Liver (tissue), 8 donors: ENCODE measurements at regions not wholly inside any gene's neighbourhood (a gene's known extent, or its start where the extent isn't known, plus 50 kb on each side); places are given as distances from the start of the nearest gene placed in this dataset.

Experiments
- DNase-seq: peaks from one replicate; pipeline ENCODE4 v3.0.0-alpha.2; 2017; ENCODE audit warnings: low spot score
- H3K27ac ChIP-seq, 2 donors: one replicate each; pipeline ENCODE4 v1.7.0; 2013; ENCODE audit warnings: inconsistent platforms in 2 of 2, low read length in 2 of 2, control low read depth in 1 of 2, low read depth in 1 of 2, mild to moderate bottlenecking in 1 of 2
- H3K27me3 ChIP-seq, 4 donors: one replicate each; pipeline versions ENCODE4 v1.6.1 to v1.7.0; 2013; ENCODE audit warnings: low read length in 3 of 4, inconsistent platforms in 1 of 4, mild to moderate bottlenecking in 1 of 4, moderate library complexity in 1 of 4; ENCODE audit not compliant: control insufficient read depth in 4 of 4, insufficient read depth in 4 of 4
- H3K36me3 ChIP-seq, 4 donors: one replicate each; pipeline versions ENCODE4 v1.6.1 to v1.7.0; 2013; ENCODE audit warnings: low read length in 3 of 4, mild to moderate bottlenecking in 3 of 4, low read depth in 1 of 4, moderate library complexity in 1 of 4; ENCODE audit not compliant: control insufficient read depth in 4 of 4, insufficient read depth in 3 of 4
- H3K4me1 ChIP-seq, 4 donors: one replicate each; pipeline versions ENCODE4 v1.6.1 to v1.7.0; 2013; ENCODE audit warnings: low read length in 3 of 4, mild to moderate bottlenecking in 3 of 4, moderate library complexity in 1 of 4; ENCODE audit not compliant: control insufficient read depth in 4 of 4, insufficient read depth in 4 of 4
- H3K4me3 ChIP-seq, 3 donors: one replicate each; pipeline versions ENCODE4 v1.6.1 to v1.7.0; 2013; ENCODE audit warnings: low read length in 3 of 3, control low read depth in 1 of 3, low read depth in 1 of 3, mild to moderate bottlenecking in 1 of 3
- H3K9ac ChIP-seq, 2 donors: one replicate each; pipeline ENCODE4 v1.7.0; 2013; ENCODE audit warnings: low read length in 2 of 2, mild to moderate bottlenecking in 2 of 2, moderate library complexity in 2 of 2, control low read depth in 1 of 2, low read depth in 1 of 2
- H3K9me3 ChIP-seq, 4 donors: one replicate each; pipeline versions ENCODE4 v1.6.1 to v1.7.0; 2013; ENCODE audit warnings: low read length in 3 of 4; ENCODE audit not compliant: control insufficient read depth in 4 of 4
- ATF3 ChIP-seq: IDR thresholded peaks from 2 replicates; pipeline ENCODE4 v1.6.1; 2016; ENCODE audit warnings: antibody characterized with exemption
- CTCF ChIP-seq: fragments of 150-350 bp; IDR thresholded peaks from 2 replicates; pipeline ENCODE4 v1.5.1; 2017; ENCODE audit warnings: improper control_type of control experiment, low read depth, low read length; ENCODE audit not compliant: missing input control
- EGR1 ChIP-seq, 2 donors: IDR thresholded peaks; 2 replicates each; pipeline ENCODE4 v1.6.1; 2016 to 2018; ENCODE audit warnings: antibody characterized with exemption in 2 of 2, low read depth in 2 of 2
- FOXA1 ChIP-seq: IDR thresholded peaks from 2 replicates; pipeline ENCODE4 v1.6.1; 2016; ENCODE audit warnings: antibody characterized with exemption
- FOXA2 ChIP-seq: IDR thresholded peaks from 2 replicates; pipeline ENCODE4 v1.6.1; 2016; ENCODE audit warnings: antibody characterized with exemption
- HNF4A ChIP-seq, 2 donors: conservative IDR thresholded peaks; 2 replicates each; pipeline ENCODE4 v1.6.1; 2016; ENCODE audit warnings: antibody characterized with exemption in 2 of 2, mild to moderate bottlenecking in 2 of 2
- HNF4G ChIP-seq: IDR thresholded peaks from 2 replicates; pipeline ENCODE4 v1.6.1; 2016; ENCODE audit warnings: antibody characterized with exemption
- JUND ChIP-seq, 2 donors: IDR thresholded peaks; 2 replicates each; pipeline ENCODE4 v1.6.1; 2016; ENCODE audit warnings: antibody characterized with exemption in 2 of 2
- MAX ChIP-seq: IDR thresholded peaks from 2 replicates; pipeline ENCODE4 v1.6.1; 2016; ENCODE audit warnings: antibody characterized with exemption
- NR2F2 ChIP-seq: IDR thresholded peaks from 2 replicates; pipeline ENCODE4 v1.6.1; 2016; ENCODE audit warnings: antibody characterized with exemption
- REST ChIP-seq: IDR thresholded peaks from 2 replicates; pipeline ENCODE4 v1.6.1; 2016; ENCODE audit warnings: antibody characterized with exemption, mild to moderate bottlenecking
- RXRA ChIP-seq, 2 donors: IDR thresholded peaks; 2 replicates each; pipeline ENCODE4 v1.6.1; 2017 to 2018; ENCODE audit warnings: antibody characterized with exemption in 2 of 2, mild to moderate bottlenecking in 1 of 2
- SP1 ChIP-seq: IDR thresholded peaks from 2 replicates; pipeline ENCODE4 v1.6.1; 2018; ENCODE audit warnings: antibody characterized with exemption, mild to moderate bottlenecking
- TAF1 ChIP-seq: conservative IDR thresholded peaks from 2 replicates; pipeline ENCODE4 v1.6.1; 2016; ENCODE audit warnings: antibody characterized with exemption, mild to moderate bottlenecking
- YY1 ChIP-seq: IDR thresholded peaks from 2 replicates; pipeline ENCODE4 v1.6.1; 2016; ENCODE audit warnings: antibody characterized with exemption, mild to moderate bottlenecking
- ZBTB33 ChIP-seq: IDR thresholded peaks from 2 replicates; pipeline ENCODE4 v1.6.1; 2016; ENCODE audit warnings: antibody characterized with exemption
- WGBS: extraction: QIAGEN DNeasy Blood & Tissue Kit; methylation state at CpG from one replicate; pipeline ENCODE4 v1.1.7; 2013; 5-methylcytosine and 5-hydroxymethylcytosine counted together
- donor health status: healthy.
- donor health status: healthy.
- donor health status: healthy.
- donor health status: healthy.
- donor health status: healthy.

- Histone ChIP-seq H3K4me3 (no peak overlapping the region), H3K4me1 (no peaks in the 10 kb centered on the region), H3K9me3 (no peaks in the 10 kb centered on the region), H3K27me3 (no peaks in the 10 kb centered on the region), H3K36me3 (no peaks in the 10 kb centered on the region), H3K9ac (no peak overlapping the region), H3K27ac (no peak overlapping the region)
- TF ChIP-seq MAX (no peak), YY1 (no peak), NR2F2 (no peak), RXRA (IDR thresholded peaks at IDR 0.05) (no peak), FOXA1 (no peak), JUND (IDR thresholded peaks at IDR 0.05) (no peak), HNF4A (conservative IDR thresholded peaks at IDR 0.05) (no peak), HNF4G (no peak), CTCF (no peak), ATF3 (no peak), ZBTB33 (no peak), EGR1 (IDR thresholded peaks at IDR 0.05; ENCODE audit: low read depth in 2 of 2) (no peak), REST (no peak), SP1 (no peak), TAF1 (no peak), FOXA2 (no peak)
- WGBS, result 68% methylated on average over 5 of the region's 5 CpGs
- no peak for DNase-seq
Measured at GRCh38 chr16:66079671-66080334, 286.7 kb upstream of the CDH5 start.
